GM11168 (cell line): ENCODE measurements at regions not wholly inside any gene's neighbourhood (a gene's known extent, or its start where the extent isn't known, plus 50 kb on each side); places are given as distances from the start of the nearest gene placed in this dataset.

Experiments used
- in situ Hi-C: fragments of 300-500 bp; cut with MboI; formaldehyde crosslinking; loops from one replicate; pipeline ENCODE4 v1.12.0; 2022; ENCODE audit warnings: low sequenced_read_pairs; ENCODE audit not compliant: unreplicated experiment

DNA sequence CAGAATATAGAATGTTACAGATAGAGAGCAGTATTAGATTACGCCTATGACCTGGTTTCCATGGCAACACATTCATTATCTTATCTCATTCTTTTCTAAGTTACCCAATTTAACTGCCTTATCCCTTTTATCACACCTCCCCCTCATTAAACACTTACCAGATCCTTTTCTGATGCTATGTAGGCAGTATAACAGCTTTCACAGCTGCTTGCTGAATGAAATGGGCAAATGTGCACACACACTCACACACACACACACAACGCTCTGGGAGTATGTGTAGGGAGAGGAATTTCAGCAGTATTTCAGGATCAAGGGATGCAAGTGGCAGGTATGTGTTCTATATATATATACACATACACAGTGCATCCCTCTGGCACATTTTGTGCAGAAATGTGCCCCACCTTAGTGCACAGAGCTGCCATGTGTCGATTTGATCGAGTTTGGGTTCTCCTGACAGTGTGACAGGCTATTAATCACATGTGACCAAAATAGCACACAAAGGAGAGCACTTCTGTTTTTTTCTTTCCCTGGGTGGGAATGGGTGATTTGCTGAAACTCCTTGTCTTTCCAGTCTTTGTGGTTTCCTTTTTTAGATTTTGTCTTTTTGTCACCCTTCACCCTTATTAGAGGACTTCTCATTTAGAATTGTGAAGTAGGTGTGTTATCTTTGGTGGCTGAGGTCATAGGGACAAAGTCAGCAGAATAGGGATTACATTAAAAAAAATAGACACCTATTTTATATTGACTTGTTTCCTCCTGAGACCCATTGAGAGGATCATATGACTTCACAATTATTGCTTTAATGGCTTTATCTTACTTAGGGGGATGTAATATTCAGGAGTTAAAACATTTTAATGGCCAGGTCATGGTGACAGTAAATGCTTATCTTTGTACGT, 553.7 kb downstream of the PDCD6IP start:
- in situ Hi-C loops, result no loop called here

DNA sequence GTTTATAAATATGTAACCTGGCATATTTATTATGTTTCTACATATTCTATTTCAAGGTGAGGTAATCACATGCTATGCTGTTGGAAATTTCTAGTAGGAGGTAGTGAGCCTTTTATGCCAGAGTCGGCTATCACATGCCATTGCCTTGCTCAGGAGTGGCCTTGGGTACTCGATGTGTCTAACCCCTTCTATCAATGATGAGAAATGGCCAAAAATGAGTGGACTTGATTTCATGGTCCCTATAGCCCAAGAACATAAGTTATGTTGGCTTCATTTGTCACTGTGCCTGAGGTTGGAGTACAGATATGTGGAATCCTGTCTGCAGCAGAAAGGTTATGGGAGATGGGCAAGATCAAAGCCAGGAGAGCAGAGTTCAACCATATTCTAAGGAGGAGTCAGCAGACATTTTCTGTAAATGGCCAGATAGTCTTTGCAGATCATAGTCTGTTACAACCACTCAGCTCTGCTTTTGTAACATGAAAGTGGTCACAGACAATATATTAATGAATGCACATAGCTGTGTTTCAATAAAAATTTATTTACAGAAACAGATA, 554.4 kb downstream of the PDCD6IP start:
- in situ Hi-C loops, result no loop called here

DNA sequence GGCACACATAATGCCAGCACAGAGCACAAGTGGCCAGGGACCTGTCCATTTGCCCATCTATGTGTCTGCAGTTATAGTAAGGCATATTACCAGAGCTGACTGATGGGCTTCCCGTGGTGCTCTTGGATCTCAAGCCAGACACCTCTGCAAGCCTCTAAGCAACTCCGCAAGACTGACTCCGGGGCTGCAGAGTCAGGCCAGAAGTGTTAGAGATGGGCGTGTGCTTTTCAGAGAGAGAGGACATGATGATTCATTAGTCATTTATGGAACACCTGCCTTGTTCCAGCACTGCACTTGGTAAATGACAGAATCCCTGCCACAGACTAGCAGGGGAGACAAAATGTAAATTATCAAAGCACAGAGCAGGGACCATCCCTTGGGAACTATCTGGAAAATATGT, 559.0 kb downstream of the PDCD6IP start:
- in situ Hi-C loops, result no loop called here

DNA sequence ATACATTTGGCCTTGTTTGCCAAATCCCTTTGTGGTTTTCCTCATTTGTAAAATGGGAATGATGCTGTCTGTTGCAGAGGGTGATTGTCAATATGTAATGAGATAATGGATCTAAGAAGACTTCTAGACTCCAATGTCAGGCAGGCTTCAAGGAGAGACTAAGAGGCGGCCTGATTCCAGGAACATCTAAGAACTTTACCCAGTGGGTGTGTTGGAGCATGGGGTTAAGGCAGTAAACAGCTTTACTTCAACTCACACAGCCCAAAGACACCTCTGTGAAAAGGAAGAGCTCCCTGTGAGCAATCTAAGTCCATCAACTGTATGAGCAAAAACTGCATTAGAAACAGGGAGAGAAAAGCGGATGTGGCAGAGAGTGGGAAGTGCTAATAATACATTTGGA, 560.6 kb downstream of the PDCD6IP start:
- in situ Hi-C loops, result no loop called here

DNA sequence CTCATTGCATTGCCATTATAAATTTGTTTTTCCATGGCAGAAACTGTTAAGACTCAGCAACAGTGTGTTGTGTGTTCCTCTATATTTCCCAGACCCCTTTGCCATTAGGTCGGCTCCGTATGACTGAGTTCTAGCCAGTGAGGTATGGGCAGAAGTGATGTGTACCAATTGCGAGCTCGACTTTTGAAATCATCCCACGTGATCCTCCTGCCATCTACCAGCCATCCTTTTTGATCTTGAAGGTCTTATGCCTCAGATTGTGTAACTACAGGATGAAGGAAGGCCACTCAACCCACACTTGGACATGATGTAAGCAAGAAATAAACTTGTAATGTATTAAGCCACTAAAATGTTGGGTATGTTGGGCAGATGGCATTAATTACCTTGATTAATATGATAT, 562.3 kb downstream of the PDCD6IP start:
- in situ Hi-C loops, result no loop called here

DNA sequence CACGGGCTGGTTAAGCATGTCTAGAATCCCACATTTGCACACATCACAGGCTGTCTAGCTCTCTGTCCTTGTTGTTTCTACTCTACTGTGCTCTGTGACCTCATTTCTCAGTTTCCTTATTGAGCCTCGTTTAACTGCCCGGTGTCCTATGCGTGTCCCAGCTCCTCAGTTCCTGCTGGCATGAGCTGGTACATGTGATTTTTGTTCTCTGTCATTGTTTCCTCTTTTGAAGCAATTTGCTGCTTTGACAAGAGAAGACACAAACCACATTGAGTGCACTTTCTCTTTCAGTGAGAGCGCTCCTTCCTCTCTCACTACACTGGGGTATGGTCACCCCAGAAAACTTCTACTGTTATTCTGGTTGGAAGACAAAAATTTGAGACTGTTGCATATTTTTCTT, 563.5 kb downstream of the PDCD6IP start:
- in situ Hi-C loops, result no loop called here

DNA sequence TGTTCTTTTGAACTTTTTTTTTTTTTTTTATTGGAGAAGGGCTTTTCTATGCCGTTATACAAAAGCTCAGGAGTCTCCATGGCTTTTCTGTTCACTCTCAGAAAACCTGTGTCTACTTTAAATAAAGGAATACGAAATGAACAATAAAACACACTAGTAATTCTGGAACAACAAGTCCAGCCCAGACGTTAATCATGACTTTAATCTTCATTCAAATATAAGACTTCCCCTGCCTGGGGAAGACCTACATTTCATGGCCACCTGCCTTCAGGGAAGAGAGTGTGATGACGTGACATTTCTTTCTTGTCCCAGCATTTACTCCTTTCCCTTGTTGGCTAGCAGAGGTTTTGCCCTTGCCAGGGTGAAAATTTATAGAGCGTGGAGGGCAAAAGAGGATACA, 564.5 kb downstream of the PDCD6IP start:
- in situ Hi-C loops, result no loop called here

DNA sequence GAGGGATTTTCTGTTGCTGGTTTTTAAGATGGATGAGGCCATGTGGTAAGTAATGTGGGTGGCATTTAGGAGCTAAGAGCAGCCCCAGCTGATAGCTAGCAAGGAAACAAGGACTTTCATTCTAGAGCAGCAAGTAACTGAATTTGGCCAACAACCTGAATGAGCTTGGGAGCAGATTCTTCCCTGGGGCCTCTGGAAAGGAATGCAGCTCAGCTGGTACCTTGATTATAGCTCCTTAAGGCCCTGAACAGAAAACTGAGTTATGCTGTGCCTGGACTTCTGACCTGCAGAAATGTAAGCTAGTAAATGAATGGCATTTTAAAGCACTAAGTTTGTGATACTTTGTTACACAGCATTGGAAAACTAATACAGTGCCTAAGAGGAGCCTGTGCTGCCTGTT, 565.5 kb downstream of the PDCD6IP start:
- in situ Hi-C loops, result no loop called here

DNA sequence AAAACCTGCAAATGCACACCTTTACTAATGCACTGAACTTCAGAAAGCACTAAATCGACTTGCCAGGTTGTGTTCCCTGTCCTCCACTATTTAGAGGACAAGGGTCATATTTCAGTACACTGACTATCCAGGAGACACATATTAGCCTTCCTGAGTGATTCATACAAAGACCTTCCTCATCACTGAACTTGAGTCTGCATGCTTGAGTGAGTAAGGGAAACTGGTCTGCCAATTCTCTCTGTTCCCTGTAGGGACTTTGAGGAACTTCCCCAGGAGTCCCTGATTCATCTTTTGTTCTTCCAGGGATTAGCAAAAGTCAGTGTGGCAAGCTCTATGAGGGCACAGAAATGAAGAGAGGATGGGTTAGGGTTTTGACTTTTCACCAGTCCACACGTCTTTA, 565.9 kb downstream of the PDCD6IP start:
- in situ Hi-C loops, result no loop called here

DNA sequence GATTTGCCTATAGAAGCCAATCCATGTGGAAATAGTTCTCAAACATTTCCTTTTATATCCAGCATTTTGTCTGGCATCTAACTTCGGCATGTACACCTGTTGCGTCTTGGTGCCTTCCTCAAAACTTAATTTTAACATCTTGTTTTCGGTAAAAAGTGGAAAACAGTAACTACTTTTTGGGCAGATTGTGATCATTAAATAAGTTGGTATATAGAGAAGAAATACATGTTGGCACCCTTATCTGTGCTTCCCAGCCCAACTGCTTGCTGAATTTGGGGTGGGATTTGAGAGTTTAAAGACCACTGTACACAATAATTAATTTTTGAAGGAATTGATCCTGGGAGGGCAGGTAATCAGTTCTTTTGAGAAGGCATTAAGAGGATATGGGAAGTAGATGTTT, 566.8 kb downstream of the PDCD6IP start:
- in situ Hi-C loops, result no loop called here

DNA sequence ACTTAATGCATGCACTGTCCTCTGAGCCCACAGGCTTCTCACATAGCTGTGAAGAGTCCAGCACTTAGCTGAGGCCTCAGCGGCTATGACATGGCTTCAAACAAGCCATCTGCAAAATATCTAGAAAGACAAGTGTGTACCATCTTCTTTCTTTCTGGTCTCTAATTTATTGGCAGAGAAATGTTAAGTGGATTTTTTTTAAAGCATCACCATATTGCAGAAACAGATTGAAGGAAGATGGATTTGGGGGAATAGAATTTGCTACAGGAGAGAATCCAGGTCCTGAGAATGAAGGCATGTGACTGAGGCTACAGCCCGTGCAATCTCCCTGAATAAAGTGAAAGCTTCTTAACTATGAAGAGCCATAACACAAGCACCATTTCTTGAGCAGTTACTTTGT, 567.3 kb downstream of the PDCD6IP start:
- in situ Hi-C loops, result no loop called here

DNA sequence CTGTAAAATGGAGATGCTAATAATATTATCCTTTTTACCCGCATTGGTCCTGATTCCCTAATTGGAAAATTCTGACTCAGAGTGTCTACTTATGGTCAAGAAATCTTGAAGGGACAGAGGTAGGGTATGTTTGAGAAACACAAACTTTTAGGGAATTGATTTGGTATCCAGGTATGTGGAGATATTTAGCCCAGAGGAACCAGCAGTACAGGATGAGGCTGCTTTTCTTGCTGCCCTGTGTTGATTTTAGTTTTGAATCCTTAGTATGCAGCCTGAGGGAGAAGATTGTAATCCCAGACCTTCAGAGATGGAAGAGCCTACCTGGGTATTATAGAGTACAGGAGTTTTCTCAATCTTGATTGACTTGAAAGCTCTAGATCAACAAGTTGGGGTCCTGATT, 569.1 kb downstream of the PDCD6IP start:
- in situ Hi-C loops, result no loop called here

DNA sequence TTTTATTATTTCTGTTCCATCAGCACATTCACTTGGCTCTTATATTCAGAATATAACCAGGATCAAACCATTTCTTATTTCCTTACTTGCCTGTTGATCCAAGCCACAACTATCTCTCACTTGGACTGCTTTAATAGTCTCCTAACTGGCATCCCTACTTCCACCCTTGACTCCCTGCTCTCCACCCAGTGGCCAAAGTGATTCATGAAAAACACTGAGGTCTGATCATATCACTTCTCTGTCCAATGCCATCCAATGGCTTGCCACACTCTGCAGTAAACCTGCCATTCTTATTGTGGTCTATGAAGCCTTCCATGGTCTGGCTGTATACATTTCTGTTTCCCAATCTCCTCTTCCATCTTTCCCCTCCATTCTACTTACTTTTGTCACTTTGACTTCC, 576.1 kb downstream of the PDCD6IP start:
- in situ Hi-C loops, result no loop called here

DNA sequence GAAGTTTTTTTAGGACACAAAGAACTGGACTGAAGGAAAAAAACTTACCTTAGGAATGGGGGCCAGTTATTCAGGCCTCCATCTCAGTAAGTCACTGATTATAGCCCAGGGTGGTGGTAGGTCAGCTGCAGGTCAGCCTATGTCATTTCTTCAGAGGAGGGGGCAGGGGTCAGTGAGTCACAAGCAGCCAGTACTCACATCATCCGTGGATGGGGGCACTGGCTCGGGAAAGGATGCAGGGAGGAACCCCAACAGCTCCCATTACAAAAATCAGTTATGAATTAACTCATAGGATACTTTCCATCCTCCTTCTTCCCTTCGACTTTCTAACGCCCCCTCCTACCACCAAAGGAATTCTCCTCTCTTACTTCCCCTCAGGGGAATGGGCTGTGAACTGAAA, 578.3 kb downstream of the PDCD6IP start:
- in situ Hi-C loops, result no loop called here

DNA sequence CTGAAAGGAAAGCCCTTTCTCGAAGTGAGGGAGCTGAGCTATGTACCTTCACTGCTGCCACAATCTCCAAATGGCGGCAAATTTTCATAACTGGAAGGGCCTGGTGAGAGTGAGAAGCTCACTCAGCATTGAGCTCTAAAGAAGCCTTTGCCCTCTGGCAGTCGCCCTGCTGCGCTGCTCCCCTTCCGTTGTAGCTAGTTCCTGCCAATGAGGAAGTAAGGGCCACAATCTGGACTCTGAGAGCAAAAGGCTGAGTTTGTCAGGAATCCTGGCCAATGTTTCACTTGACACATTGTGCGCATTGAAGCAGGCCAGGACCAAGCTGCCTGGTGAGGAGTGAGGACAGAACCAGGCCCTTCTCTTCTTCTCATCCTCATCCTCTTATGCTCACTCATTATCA, 579.5 kb downstream of the PDCD6IP start:
- in situ Hi-C loops, result no loop called here

DNA sequence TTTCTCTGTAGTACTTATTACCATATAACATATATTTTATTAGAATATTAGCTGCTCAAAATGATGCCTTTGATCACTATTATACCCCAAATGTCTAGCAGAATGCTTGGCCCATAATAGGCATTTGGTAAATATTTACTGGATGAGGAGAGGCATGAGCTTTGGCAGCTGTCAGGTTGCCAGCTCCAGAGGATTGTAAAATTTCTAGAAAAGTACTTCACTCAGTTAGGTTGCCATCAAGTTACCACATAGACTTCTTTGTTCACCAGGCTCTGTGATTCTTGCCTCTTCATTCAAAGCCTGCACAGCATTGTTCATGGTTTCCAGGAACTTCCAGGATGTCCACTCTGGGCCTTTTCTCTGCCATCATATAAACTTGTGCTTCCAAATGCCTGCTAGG, 582.8 kb downstream of the PDCD6IP start:
- in situ Hi-C loops, result no loop called here

DNA sequence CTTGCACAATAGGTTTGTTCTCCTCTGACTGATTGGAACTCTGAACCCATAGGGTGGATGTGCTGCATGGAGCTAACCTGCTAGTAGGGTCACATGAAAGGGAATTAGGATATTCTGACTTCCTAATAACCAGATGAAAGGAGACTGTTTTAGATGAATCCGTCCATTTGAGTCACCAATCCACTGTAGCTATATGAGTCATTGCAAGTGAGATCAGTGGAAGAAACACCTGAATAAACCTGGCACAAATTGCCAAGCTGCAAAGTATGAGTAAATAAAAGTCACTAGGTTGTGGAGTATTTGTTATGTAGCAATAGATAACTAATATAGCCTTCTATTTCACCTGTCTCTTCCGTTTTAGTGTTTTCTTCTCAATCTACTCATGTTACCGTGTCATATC, 584.4 kb downstream of the PDCD6IP start:
- in situ Hi-C loops, result no loop called here

DNA sequence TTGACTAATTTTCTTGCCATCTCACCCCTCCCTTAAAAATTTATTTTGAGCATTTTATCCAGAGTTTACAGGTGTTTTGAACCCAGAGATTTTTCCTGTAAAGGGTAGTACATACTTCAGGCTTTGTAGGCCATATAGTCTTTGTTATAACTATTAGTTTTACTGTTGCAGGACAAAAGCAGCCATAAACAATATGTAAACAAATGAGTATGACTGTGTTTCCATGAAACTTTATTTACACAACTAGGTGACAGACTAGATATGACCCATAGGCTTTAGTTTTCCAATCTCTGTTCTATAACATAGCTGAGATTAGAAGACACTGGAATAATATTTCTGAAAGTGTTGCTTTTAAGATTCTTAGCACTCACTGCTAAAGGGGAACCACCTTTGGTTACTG, 587.9 kb downstream of the PDCD6IP start:
- in situ Hi-C loops, result no loop called here

DNA sequence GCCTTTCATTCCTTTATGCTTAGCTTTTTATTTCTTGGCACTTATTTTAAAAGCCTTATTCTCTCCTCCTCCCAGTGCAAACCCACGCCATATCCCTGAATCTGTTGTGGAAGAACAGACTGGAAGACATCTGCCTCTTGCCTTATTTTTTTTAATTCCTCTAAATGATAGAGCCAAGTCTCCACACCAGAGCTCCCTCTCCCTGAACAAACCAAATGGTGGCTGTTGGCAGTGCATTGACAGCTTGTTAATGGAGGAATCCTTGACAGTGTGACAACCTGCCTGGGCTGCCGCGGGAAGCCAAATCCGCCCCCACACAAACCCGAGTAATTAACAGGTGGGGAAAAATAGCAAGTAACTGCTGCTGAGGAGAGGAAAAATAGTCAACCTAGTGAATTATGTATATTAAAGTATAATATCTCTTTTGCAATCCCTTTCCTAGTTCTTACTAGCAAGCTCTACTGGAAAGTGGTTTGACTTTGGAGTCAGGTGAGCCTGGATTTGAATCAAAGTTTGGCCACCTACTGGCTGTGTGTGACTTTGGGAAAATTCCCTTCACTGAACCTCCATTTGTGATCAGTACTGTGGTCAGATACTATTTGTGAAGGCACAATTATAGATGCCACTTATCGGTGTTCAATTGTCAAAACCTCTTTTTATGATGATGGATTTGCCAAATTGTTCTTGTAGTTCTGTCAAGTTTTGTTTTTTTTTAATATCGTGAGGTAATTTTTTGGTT, 589.6 kb downstream of the PDCD6IP start:
- in situ Hi-C loops, result no loop called here

DNA sequence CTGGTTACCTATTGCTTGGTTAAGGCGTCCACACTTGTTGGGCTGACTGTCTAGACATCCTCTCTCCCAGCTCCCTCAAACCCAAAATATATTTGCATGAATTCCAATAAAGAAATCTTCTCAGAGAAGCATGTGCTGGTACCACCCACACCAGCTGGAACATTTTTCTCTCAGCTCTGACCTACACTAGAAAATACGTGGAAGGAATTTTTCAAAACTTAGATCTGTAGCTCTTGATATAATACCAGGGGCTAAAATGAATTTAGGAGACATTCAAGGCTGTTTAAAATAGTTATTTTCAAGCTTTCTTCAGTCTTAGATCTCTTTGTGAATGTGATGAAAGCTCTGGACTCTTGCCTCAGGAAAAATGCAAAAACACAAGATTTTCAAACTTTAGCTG, 590.4 kb downstream of the PDCD6IP start:
- in situ Hi-C loops, result no loop called here

DNA sequence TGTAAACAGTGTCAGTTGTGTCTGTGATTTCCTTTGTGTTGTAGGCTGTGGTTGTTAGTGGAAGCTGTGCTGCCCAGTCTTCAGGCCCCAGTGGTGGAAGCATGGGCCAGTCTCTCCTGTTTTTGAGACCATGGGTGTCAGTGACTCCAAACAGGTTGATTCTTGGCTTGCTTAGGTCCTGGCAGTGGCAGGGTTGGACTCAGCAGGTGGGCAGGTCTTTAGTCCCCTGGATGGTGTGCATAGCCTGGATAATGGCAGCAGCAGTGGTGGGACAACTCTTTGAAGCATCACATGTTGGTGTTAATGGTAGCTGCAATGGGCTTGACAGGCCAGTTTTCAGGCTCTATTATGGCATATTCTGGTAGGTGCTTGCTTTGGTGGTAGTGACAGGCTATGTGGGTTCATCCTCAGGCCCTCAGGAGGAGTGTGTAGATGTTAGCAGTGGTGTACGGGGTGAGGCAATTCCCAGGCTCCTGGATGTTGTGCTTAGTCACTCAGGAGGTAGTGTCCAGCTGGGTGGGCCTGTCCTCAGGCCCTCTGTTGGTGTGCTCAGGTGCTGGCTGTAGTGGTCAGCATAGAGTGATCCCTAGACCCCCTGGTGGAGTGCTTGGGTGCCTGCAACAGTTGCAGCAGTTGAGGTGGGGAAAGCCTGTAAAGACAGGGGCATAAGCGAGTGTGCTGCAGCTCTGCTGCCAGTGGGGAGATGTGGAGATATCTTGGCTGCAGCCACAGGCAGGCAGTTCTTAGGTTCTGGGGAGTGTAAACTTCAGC, 596.7 kb downstream of the PDCD6IP start:
- in situ Hi-C loops, result no loop called here
